GM12892 (cell line): ENCODE measurements at regions not wholly inside any gene's neighbourhood (a gene's known extent, or its start where the extent isn't known, plus 50 kb on each side); places are given as distances from the start of the nearest gene placed in this dataset.
"Not testable (repeated sequence)": the region's sequence is repeated elsewhere in the genome, so short reads cannot be mapped to it uniquely, and the experiment has no call there.

Experiments used
- DNase-seq: peaks from one replicate; pipeline ENCODE4 v3.0.0; 2011; ENCODE audit not compliant: insufficient read length
- FAIRE-seq: peaks from 2 replicates; lab custom pipeline; 2011; peaks lifted over from hg19 to GRCh38; lab: Jason Lieb, UNC
- POLR2A ChIP-seq: IDR thresholded peaks from 2 replicates; pipeline ENCODE4 v1.6.1; 2011; ENCODE audit warnings: low read depth, low read length, control low read depth
- POLR2AphosphoS5 ChIP-seq: IDR thresholded peaks from 2 replicates; pipeline ENCODE4 v1.6.1; 2011; ENCODE audit warnings: low read depth, low read length, control low read depth
- TAF1 ChIP-seq: IDR thresholded peaks from 2 replicates; pipeline ENCODE4 v1.6.1; 2011; ENCODE audit warnings: low read depth, mild to moderate bottlenecking, control low read depth, low read length, borderline replicate concordance

- DNase-seq (no peak), FAIRE-seq (no peak)
- TF ChIP-seq POLR2A = no peak
- no peak for TF ChIP-seq POLR2AphosphoS5
- no peak for TF ChIP-seq TAF1
These were observed 171.6 kb upstream of the PHACTR1 start for GRCh38 chr6:12544821-12545565.

GRCh38 chr6:12545619-12546409 lies 170.8 kb upstream of the PHACTR1 start:
- no peak for DNase-seq
- no peak for TF ChIP-seq POLR2A
- FAIRE-seq = no peak

- TF ChIP-seq TAF1 (no peak), POLR2A (no peak), POLR2AphosphoS5 (no peak)
- FAIRE-seq = no peak
- no peak for DNase-seq
These were observed 170.1 kb upstream of the PHACTR1 start for GRCh38 chr6:12546410-12547002.

- TF ChIP-seq TAF1 = no peak
- no peak for TF ChIP-seq POLR2AphosphoS5
- TF ChIP-seq POLR2A = no peak
- DNase-seq = no peak
- no peak for FAIRE-seq
These were observed 168.0 kb upstream of the PHACTR1 start for GRCh38 chr6:12548526-12548925.

DNA sequence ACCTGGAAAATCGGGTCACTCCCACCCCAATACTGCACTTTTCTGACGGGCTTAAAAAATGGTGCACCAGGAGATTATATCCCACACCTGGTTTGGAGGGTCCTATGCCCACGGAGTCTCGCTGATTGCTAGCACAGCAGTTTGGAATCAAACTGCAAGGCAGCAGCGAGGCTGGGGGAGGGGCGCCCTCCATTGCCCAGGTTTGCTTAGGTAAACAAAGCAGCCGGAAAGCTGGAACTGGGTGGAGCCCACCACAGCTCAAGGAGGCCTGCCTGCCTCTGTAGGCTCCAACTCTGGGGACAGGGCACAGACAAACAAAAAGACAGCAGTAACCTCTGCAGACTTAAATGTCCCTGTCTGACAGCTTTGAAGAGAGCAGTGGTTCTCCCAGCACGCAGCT lies 167.1 kb upstream of the PHACTR1 start:
- DNase-seq, FAIRE-seq: not testable (repeated sequence)

DNA sequence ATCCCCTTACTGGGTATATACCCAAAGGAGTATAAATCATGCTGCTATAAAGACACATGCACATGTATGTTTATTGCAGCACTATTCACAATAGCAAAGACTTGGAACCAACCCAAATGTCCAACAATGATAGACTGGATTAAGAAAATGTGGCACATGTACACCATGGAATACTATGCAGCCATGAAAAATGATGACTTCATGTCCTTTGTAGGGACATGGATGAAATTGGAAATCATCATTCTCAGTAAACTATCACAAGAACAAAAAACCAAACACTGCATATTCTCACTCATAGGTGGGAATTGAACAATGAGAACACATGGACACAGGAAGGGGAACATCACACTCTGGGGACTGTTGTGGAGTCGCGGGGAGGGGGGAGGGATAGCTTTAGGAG lies 161.7 kb upstream of the PHACTR1 start:
- FAIRE-seq, DNase-seq: not testable (repeated sequence)

DNA sequence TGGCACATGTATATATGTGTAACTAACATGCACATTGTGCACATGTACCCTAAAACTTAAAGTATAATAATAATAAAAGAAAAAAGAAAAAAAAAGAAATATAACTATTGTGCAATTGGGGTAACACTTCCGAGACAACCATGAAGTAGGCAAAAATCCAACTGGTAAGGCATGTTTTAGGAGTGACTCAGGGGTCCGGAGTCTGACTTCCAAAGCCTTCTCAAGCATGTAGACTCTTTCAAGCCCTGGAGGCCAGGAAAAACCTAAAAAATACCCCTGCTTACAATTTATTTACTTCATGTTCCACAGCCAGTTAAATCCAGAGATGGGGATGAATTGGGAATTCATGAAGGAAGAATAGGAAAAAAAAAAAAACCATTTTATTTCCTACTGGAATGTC lies 161.3 kb upstream of the PHACTR1 start:
- TF ChIP-seq TAF1 = no peak
- TF ChIP-seq POLR2AphosphoS5 = no peak
- no peak for TF ChIP-seq POLR2A
- no peak for FAIRE-seq
- DNase-seq = no peak

GRCh38 chr6:12555781-12556180 lies 160.8 kb upstream of the PHACTR1 start:
- no peak for FAIRE-seq
- no peak for TF ChIP-seq TAF1
- no peak for TF ChIP-seq POLR2A
- no peak for TF ChIP-seq POLR2AphosphoS5

GRCh38 chr6:12557765-12558164 lies 158.8 kb upstream of the PHACTR1 start:
- TF ChIP-seq POLR2AphosphoS5 = no peak
- no peak for TF ChIP-seq TAF1
- no peak for TF ChIP-seq POLR2A
- FAIRE-seq (no peak), DNase-seq (no peak)

More at GRCh38 chr6:12555781-12556180, 160.8 kb upstream of the PHACTR1 start:
- no peak for DNase-seq

DNA sequence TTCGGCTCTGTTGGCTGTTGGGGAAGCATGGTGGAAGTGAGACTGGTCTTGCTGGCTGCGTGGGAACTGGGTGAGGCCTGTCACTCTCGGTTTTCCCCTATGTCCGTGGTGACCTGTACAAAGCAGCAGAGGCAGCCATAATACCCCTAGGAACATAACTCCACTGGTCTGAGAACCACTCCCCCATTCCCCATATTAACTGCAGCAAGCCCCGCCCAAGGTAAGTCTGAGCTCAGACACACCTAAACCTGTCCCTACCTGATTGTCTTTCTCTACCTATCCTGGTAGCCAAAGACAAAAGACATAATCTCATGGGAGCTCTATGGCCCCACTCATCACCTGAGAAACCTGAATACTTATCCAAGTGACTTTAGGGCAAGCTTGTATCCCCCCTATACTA lies 156.3 kb upstream of the PHACTR1 start:
- TF ChIP-seq TAF1 (no peak), POLR2AphosphoS5 (no peak), POLR2A (no peak)
- DNase-seq = no peak
- FAIRE-seq = no peak

DNA sequence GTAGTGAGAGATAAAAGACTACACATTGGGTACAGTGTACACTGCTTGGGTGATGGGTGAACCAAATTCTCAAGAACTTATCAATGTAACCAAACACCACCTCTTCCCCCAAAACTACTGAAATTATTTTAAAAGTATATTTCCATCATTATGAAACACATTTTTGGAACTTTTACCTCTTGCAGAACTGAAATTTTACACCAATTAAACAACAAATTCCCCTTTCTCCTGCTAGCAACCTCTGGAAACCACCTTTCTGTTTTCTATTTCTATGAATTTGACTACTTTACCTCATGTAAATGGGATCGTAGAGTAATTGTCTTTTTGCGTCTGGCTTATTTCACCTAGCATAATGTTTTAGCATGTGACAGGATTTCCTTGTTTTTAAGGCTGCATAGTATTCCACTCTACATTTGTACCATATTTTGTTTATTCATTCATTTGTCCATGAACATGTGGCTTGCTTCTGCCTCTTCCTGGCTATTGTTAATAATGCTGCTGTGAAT lies 149.9 kb upstream of the PHACTR1 start:
- DNase-seq = no peak
- no peak for TF ChIP-seq POLR2AphosphoS5
- no peak for TF ChIP-seq TAF1
- TF ChIP-seq POLR2A = no peak
- FAIRE-seq = no peak

- no peak for FAIRE-seq
- DNase-seq = no peak
These were observed 148.9 kb upstream of the PHACTR1 start for GRCh38 chr6:12567682-12568081.

DNA sequence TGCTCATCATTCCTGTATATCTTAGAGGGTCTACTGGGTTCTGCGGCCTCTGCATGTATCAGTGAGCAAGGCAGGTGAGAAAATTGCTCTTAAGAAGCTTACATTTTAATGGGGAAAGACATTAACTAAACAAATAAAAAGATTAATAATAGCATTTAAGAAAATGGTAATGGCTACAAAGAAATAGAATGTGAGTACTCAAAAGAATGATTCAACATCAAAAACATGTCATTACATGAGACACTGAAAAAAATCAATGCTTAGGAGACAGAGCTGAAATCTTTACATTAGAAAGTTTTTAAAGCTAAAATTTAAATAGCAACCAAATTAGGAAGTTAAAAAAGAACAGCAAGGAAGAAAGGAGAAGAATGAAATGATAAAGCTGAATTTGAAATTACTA lies 146.9 kb upstream of the PHACTR1 start:
- TF ChIP-seq TAF1 = no peak
- TF ChIP-seq POLR2AphosphoS5 = no peak
- TF ChIP-seq POLR2A = no peak
- DNase-seq = no peak
- no peak for FAIRE-seq

More at GRCh38 chr6:12567682-12568081, 148.9 kb upstream of the PHACTR1 start:
- TF ChIP-seq TAF1 (no peak), POLR2AphosphoS5 (no peak), POLR2A (no peak)
